ENCODE measurements at regions not wholly inside any gene's neighbourhood (a gene's known extent, or its start where the extent isn't known, plus 50 kb on each side); places are given as distances from the start of the nearest gene placed in this dataset.

DNA sequence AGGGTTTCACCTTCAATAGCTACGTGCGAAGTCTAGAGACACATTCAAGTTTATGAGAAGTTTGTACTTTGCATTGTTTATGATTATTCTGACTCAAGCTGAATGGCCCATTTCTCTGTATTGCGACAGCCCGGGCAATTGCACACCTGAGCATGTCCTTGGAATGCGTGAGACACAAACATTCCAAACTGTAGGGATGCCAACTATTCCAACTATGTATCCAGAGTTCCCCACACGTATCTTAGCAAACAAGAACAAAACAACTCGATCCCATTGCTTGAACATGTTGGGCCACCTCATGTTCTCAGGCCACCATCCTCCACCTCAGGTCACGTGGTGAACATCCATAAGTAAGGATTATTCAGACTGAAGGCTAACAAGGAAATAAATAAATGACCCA is 51.4 kb upstream of the EGFR start:
- TF ChIP-seq, protein P1, sequence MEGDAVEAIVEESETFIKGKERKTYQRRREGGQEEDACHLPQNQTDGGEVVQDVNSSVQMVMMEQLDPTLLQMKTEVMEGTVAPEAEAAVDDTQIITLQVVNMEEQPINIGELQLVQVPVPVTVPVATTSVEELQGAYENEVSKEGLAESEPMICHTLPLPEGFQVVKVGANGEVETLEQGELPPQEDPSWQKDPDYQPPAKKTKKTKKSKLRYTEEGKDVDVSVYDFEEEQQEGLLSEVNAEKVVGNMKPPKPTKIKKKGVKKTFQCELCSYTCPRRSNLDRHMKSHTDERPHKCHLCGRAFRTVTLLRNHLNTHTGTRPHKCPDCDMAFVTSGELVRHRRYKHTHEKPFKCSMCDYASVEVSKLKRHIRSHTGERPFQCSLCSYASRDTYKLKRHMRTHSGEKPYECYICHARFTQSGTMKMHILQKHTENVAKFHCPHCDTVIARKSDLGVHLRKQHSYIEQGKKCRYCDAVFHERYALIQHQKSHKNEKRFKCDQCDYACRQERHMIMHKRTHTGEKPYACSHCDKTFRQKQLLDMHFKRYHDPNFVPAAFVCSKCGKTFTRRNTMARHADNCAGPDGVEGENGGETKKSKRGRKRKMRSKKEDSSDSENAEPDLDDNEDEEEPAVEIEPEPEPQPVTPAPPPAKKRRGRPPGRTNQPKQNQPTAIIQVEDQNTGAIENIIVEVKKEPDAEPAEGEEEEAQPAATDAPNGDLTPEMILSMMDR (conservative IDR thresholded peaks at IDR 0.05; ENCODE audit: low read depth, low read length) = no peak
- no peak for TF ChIP-seq EZH2 (IDR thresholded peaks at IDR 0.05; ENCODE audit: borderline replicate concordance, low read depth, low read length, poor library complexity, severe bottlenecking)

Data from A673 (cell line).